SIG-M5 (cell line): ENCODE measurements at regions not wholly inside any gene's neighbourhood (a gene's known extent, or its start where the extent isn't known, plus 50 kb on each side); places are given as distances from the start of the nearest gene placed in this dataset.
"Not testable (repeated sequence)": the region's sequence is repeated elsewhere in the genome, so short reads cannot be mapped to it uniquely, and the experiment has no call there.

Experiments used
- DNase-seq: peaks from one replicate; lab custom pipeline; 2025; lab: John Stamatoyannopoulos, UW

DNA sequence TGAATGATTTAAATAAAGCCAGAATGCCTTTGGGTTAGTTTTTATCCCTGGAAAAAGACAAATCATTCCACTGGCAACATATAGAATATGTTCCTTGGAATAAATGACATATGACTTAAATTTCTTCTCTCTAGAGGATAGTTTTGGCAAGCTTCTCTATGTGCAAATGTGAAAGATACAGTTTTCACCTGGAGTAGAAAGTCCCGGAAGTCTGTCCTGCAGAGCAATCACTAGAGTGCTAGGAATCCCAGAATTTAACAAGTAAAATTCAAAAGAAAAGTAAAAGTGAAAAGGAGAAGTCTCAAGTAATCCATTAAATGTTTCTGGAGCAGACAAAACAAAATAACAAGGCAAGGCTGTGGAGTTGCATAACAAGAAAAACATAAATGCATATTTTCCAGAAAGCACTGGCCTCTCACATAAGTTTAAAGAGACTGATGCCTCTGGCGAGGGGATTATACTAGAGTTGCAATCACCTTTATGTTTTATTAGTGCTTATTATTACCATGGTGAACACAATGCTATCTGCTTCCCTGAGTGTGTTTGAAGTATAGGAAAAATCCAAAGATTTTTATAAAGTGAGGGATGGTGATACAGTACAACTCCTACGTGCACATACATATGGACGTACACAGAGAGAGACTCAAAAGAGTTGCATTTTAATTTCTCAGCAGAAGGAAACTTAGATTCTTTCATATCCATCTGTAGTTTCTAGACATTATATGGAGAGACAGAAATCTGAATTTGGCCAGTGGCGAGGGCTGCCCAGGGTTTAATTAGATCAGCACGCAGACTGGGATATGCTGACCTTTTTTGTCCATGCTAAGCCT lies 188.3 kb upstream of the ANKRD55 start:
- DNase-seq, result no peak

DNA sequence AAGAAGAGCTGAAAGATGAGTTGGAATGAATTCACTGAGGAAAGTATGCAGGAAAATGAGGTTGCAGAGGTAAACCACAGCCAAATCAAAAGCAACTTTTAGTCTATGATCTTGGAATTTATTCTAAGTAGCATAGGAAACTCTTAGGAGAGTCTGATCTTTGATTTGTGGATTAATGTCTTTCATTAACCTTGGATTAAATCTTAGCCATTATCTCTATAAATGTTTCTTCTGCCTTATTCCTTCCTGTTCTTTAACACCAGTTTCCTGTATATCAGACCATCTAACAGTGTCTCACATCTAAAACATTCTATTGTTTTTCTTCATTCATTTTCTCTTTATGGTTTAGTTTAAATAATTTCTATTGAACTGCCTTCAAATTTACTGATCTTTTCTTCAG lies 187.2 kb upstream of the ANKRD55 start:
- DNase-seq, result no peak

DNA sequence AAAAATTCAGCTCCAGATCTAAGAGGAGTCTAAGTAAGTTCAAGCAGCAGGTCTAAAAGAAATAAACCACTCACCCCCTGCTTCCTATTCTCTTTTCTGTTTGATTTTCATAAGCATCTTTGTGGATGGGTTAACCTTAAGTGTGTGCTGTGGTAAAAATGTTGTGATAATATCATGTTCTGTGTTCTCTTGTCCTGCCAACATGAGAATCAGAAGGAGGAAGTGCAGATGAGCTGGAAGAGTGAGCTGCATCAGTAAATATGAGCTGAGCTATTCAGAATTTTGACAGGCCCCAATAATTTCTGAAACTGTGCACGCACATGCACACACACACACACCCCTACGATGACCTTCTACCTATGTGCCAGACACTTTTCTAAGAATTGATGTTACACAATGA lies 186.5 kb upstream of the ANKRD55 start:
- DNase-seq, result no peak

DNA sequence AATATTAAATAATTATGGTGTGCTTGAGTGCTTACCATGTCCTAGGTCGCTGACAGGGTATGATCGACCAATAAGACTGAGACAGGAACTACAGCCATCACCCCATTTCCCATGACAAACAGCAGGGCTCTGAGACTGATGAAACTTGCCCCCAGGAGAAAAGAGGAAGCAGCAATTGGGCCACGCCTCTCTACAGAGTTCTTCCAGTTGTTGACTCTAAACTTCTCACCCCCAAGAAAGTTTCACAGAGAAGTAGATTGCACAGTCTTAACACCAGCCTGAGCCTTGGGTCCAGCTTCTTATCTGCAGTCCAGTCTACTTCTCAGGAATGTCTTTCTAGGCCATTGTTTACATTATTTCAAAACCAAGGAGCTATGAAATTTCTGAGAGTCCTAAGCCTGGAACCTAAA lies 182.2 kb upstream of the ANKRD55 start:
- DNase-seq, result peak; percentile 97

DNA sequence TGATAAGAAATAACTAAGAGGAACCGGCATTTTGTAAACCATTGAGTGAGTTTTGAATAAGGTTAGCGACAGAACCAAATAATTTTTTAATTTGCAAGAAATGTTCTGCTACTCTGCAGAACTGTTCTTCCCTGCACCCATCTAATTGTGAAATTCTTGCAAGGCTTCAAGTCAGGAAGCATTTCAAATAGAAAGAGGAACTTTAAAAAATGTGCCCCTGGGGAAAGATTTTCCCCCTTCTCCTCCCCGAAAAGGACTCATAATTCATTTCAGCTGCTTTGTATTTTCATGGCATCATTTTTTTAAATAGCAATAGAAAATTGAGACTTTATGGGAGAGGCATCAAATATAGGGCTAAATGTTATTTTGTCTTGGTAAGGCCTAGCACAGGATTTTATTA lies 180.9 kb upstream of the ANKRD55 start:
- DNase-seq, result peak; percentile 72

DNA sequence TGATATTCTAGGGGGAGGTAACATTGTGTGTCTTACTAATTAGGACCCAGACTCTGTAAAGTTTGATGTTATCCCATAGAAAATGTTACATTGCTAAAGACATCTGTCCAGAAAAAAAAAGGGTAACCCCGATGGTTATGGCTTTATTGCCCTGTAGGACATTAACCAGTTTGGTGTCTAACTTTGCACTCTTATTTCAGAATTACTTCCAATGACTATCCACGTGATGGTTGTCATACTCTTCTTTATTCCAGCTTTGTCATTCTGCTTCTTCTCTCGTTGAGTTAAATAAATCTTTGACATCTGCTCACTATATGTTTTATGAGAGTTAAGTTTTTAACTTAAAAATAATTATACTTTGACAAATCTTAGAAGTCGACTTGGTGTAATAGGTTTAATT lies 180.4 kb upstream of the ANKRD55 start:
- DNase-seq, result no peak

DNA sequence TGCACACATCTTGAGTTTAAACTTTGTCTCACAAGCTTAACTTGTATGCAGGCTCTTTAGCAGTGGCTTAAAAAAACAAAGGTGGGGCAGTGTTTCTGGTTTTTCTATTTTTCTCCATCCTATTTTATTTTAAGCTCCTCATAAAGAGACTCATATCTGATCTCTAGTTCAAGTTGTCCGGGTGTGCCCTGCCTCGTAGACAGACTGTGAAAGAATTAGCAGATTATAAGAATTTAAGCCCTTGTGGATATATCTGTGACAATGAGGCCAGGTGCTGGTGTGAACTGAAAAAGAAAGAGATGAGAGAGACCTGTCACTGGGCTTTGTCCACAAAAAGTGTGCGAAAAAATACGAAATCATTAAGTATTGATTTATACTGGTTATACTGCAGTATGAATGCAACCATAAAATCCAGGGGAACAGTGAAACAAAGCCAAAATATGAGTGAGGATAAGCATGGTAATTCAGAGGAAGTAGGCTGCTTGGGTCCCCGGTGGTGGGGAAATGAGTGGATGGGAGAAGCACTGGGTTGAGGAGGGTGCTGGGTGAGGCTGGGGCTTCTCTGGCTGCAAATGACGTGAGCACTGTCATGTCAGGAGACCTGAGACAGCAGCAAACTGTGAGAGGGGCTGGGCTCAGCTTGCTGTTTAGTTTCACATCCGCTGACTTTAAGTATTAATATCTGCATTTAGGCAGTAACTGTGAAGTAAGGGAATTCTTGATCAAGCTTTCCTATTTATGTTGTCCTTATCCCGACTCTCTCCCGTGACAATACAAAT lies 179.7 kb upstream of the ANKRD55 start:
- DNase-seq, result peak; percentile 54

DNA sequence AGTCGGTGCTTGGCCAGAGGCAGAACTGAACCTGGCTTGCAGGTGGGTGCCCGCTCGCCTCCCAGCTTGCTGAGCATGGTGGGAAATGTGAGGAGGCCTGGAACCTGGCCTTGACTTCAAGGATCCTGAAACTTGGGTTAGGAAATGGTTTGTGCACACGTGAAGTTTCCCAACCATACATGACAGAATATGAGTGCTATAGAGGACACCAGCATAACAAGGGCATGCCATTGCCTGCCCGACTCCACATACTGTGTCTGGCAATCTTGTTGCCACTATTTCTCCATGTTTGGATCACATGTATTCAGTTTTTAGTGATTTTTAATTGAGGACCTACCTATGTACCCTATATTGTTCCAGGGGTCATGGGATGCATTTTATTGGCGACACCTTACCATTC lies 177.6 kb upstream of the ANKRD55 start:
- no peak for DNase-seq

DNA sequence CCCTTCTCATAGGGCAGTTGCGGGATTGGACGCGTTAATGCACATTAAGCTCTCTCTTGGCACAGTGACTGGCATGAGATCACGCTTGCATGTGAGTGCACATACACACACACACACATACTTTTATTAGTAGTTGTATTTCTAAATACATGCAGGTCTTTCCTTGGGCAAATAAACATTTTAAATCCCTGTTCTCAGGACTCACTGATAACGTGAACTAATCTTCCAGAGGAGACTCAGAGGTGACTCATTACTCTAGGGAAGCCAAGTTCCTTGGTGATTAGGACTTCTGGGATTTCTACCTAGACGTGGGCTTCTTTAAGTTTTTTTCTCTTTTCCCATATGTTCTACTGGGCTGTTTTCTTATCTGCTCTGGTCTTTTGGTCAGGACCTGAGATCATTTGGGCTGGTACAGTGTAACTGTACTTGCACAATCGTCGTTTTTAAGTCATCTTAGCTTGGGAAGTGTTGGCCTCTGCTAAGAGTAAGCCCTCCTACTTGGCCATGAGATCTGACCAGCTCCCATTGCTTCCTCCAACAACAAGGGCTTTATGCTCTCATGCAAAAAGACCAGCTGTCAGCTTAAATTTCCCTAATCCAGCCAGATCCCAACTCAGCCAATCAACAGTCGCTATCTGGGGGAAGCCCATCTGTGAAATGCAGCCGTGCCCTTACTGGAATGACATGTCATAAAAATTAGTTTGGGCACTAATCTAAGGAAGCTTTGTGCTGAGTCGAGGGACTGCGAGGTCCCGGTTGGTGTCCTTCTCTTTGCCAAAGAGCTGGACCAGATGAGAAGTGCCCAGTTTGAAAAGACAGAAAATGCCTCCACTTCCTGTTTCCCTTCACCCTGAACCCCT lies 176.4 kb upstream of the ANKRD55 start:
- DNase-seq, result no peak

DNA sequence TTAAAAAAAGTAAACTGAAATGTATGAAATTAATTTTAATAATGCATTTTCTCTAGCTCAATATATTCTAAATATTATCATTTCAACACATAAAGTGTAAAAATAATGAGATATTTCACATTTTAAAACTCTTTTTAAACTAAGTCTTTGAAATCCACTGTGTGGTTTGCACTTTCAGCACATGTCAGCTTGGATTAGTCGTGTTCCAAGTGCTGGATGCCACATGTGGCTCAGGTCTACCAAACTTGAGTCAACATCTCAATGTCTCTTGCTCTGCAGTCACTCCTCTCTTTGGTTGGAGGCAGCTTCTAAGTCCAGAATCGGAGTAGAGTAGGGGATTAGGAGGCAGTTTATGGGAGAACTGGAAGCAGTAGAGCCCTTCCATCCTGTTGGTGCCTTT lies 173.7 kb upstream of the ANKRD55 start:
- DNase-seq, result no peak

DNA sequence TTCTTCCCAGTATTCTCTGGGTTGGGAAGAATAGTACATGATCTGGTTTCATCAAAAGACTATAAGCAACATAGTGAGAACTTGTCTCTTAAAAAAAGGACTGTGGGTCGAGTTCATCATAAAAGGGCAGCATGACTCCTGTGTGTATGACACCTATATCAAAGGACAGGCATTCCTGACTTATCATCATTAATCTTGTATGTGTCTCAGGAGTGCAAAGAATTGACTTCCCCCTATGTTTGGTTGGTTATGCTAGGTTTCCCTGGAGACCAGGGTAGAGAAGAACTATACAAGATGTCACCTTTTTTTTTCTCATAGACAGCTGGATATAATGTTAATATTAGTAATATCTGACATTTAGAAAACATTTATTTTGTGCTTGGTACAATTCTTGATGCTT lies 173.1 kb upstream of the ANKRD55 start:
- no peak for DNase-seq

DNA sequence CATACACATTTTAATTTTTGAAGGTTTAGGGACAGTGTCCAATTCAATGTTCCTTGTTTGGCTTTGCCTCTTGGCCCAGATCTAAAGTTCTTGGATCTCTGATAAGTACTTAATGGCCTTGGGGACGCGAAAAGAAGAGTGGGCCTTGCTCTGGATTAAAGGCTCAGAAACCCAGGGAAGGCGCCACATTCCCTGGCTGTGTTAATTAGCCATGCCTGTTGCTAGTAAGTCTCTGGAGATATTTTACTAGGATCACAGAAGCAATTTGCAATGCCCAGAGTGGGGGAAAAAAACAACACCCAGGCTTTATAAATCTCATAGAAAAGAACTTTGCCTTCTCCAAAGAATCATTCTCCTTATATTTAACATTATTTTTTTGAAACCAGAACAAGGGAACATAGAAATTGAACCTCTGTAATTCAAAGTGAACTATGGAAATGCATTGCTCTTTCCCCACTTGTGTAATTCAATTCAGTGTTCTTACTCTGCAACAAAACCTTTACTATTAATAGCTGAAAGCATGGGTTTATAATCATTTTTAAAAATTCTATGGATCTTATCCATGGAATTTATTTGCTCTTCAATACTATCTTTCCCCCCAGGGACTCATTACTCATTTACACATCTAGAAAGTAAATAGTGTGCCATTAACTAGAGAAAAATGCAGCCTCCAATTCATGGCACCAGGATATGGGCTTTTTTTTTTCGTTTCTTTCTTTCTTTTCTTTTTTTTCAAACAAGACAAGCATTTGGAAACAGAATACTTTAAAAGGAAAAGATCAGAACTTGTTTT lies 172.2 kb upstream of the ANKRD55 start:
- no peak for DNase-seq

DNA sequence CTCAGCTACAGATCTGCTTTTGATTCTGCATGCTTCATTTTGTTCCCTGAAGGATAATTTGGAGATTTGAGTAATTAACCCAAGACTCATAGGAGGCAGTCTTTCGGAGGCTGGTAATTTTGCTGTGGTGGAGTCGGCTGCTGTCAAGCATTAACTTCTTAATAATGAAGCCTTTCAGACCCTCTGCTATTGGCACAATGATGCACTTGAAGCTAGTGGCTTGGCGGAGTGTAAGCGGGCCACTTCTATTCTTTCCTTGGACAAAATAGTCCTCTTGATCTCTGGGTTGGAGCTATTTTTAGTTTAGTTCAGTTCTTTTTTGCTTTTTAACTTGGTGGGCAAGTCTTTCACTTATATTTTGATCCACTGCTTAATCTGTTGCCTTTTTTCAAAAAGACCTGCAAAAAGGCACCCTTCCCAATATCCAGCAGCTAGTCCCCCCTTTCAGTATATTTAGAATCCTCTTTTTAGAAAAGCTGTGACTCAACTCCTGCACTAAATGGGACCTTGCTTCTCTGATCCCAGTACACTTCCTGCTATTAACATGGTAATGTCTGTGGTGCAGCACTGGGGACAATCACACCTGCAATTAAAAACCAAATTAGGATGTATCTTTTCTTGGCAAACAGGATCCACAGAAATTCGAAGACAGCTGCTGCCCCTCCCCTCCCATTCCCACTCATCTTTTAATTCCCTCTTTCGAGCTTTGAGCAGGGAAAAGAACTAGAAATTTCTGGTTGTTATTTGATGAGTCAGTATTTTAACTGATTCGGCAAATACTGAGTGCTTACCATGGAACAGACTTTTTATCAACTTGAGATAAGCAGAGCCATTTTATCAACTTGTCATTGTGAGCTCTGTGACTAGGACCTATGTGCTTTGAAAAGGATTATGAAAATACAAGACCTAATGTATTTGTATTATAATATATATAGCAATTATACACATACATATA lies 169.4 kb upstream of the ANKRD55 start:
- DNase-seq, result no peak

DNA sequence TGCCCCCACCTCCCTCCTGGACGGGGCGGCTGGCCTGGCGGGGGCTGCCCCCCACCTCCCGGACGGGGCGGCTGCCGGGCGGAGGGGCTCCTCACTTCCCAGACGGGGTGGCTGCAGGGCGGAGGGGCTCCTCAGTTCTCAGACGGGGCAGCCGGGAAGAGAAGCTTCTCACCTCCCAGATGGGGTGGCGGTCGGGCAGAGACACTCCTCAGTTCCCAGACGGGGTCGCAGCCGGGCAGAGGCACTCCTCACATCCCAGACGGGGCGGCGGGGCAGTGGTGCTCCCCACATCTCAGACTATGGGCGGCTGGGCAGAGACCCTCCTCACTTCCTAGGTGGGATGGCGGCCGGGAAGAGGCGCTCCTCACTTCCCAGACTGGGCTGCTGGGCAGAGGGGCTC lies 164.7 kb upstream of the ANKRD55 start:
- DNase-seq, result not testable (repeated sequence)

DNA sequence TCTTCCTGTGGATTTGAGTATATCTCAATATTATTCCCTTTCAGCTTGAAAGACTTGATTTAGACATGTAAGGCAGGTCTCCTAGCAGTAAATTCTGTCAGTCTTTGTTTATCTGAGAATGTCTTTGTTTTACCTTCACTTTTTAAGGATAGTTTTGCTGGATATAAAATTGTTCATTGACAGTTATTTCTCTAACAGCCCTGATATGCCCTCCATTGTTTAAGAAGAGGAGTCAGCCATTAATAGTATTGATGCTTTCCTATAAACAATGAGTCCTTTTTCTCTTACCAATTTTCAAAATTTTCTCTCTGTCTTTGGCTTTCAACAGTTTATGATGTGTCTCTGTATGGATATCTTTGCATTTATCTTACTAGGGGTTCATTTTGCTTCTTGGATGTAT lies 163.5 kb upstream of the ANKRD55 start:
- DNase-seq, result no peak

DNA sequence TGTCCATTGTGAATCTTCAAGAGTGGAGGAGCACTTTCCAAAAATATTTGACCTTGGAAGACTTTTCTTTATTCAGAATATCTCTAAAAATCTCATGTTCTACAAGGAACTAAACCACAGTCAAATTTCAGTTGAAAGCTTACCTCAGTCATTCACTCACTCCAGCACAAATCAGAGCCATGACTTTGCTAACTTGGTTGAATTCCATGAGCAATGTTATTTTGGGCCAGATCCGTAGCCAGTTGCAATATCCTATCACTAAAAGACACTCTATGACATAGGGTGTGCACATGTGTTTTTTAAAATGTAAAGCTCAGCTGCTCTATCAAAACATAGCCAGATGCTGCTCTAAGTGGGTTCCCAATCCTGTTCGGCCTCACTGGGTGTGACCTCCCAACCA lies 156.1 kb upstream of the ANKRD55 start:
- no peak for DNase-seq

DNA sequence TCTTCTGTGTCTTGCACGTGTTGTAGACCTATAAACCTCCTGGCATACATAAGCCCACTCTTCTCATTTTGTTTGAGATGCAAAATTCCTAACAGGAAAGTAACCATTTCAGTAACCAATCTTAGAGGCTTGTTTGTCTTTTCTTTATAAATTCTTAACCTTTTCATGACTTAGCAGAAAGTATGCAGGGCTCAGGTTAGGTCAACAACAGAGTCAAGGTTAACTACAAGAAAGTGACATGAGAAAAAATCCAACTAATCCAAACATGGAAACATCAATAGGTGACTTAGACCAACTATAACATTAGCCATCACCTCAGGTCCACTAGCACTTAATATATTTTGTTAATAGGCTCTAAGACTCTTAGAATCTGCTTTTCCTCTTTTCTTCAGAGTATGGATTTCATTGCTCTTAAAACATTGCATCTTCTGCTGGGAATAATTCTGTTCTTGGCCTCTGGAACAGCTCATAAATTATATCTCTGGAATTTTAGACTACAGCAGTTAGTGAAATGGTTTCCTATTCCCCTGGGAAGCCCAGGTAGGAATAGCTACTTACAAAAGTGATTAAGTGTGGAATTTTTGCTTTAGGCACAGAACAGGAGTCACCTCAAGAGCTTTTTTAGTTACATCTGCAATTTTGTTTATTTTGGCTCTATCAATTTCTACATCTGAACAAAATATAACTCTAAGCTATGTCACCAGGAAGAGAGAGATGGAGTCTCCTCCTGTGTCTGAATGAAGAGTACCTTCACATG lies 155.3 kb upstream of the ANKRD55 start:
- no peak for DNase-seq

DNA sequence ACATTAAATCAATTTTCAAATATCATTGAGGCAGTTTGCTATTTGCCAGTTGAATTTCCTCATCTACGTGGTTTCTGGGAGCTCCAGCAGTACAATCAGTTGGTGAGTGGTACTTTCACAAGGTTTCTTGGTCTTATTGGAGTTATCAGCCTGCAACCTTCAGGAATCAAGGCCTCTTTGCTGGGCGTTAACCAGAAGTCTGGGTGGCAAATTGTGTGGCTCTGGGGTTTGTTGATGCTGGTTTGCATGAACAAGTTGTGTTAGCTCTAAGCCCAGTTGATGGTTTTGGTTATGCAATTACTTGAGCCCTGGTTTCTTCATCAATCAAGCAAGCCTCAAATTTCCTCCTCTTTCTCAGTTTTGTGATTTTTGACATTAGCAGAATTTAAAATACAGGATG lies 152.9 kb upstream of the ANKRD55 start:
- no peak for DNase-seq

DNA sequence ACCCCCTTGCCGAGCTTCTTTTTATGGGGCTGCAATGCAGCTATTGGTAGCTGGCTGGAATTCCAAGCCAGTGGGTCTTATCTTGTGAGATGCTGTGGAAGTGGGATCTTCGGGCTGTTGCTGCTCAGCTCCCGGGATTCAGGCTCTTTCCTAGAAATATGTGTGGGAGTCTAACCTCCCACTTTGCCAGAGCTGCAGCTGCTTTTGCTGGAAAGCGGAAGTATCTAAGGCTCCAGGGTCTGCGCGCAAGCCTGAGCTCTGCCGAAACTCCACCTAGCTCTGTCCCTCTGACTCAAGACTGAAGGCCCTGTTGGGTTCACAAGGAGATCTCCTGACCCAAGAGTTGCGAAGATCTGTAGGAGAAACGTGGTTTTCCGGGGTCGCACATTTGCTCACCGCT lies 151.1 kb upstream of the ANKRD55 start:
- no peak for DNase-seq

DNA sequence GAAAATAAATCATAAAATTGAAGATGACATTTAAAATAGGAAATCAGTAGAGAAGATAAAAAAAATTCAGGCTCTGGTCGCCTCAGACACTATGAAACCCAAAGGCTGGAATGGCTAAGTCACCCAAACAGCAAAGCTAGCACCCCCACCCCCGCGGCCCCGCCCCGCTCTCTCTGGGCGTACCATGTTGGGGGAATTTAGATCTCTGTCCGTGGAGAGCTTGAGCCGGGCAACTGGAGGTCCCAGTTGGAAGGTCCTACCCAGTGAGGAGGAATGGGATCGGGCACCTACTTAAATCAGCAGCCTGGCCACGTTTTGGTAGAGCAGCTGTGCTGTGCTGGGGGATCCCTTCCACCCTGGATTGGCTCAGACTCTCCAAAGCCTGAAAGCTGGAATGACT lies 150.6 kb upstream of the ANKRD55 start:
- no peak for DNase-seq
